Panc1 (cell line): ENCODE measurements at regions not wholly inside any gene's neighbourhood (a gene's known extent, or its start where the extent isn't known, plus 50 kb on each side); places are given as distances from the start of the nearest gene placed in this dataset.

ENCODE experiments used
- POLR2AphosphoS5 ChIP-seq: IDR thresholded peaks from 2 replicates; pipeline ENCODE4 v1.6.1; 2012; ENCODE audit warnings: mild to moderate bottlenecking, low read depth, low read length, moderate library complexity
- REST ChIP-seq, 2 experiments: IDR thresholded peaks; 2 replicates each; pipeline ENCODE4 v1.6.1; 2011 to 2012; ENCODE audit warnings: low read depth in 2 of 2, control low read depth in 1 of 2, low read length in 1 of 2, mild to moderate bottlenecking in 1 of 2, moderate library complexity in 1 of 2; ENCODE audit not compliant: insufficient read depth in 1 of 2
- TCF7L2 ChIP-seq: IDR thresholded peaks from 2 replicates; pipeline ENCODE4 v1.6.1; 2011; ENCODE audit warnings: mild to moderate bottlenecking, low read depth, low read length, inconsistent platforms
- TF ChIP-seq, protein P1 (sequence below): fragments of 450-650 bp; IDR thresholded peaks from 2 replicates; pipeline ENCODE4 v1.5.1; 2017; ENCODE audit warnings: mild to moderate bottlenecking

GRCh38 chr4:24396988-24397387, 187.4 kb downstream of the DHX15 start:
- TF ChIP-seq, protein P1, sequence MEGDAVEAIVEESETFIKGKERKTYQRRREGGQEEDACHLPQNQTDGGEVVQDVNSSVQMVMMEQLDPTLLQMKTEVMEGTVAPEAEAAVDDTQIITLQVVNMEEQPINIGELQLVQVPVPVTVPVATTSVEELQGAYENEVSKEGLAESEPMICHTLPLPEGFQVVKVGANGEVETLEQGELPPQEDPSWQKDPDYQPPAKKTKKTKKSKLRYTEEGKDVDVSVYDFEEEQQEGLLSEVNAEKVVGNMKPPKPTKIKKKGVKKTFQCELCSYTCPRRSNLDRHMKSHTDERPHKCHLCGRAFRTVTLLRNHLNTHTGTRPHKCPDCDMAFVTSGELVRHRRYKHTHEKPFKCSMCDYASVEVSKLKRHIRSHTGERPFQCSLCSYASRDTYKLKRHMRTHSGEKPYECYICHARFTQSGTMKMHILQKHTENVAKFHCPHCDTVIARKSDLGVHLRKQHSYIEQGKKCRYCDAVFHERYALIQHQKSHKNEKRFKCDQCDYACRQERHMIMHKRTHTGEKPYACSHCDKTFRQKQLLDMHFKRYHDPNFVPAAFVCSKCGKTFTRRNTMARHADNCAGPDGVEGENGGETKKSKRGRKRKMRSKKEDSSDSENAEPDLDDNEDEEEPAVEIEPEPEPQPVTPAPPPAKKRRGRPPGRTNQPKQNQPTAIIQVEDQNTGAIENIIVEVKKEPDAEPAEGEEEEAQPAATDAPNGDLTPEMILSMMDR = no peak
- TF ChIP-seq REST (IDR thresholded peaks at IDR 0.05; ENCODE audit: insufficient read depth in 1 of 2, low read depth in 2 of 2, low read length in 1 of 2) = no peak
- TF ChIP-seq POLR2AphosphoS5 = no peak
- no peak for TF ChIP-seq TCF7L2
